Lower lobe of right lung (tissue), 2 donors: ENCODE measurements at regions not wholly inside any gene's neighbourhood (a gene's known extent, or its start where the extent isn't known, plus 50 kb on each side); places are given as distances from the start of the nearest gene placed in this dataset.

Experiments used
- ATAC-seq, 2 donors: fragments of 200-7000 bp; cut with Tn5 transposase; one replicate each; pipeline ENCODE4 v1.9.1; 2020 to 2022; ENCODE audit warnings: mild to moderate bottlenecking in 2 of 2, moderate library complexity in 2 of 2
- DNase-seq: peaks from one replicate; pipeline ENCODE4 v3.0.0-alpha.2; 2020
- H3K27ac ChIP-seq: fragments of 200-600 bp; one replicate; pipeline ENCODE4 v1.8.0; 2022
- H3K27me3 ChIP-seq: fragments of 200-600 bp; one replicate; pipeline ENCODE4 v1.8.0; 2022; ENCODE audit warnings: low read depth
- H3K36me3 ChIP-seq: fragments of 200-600 bp; one replicate; pipeline ENCODE4 v1.8.0; 2022; ENCODE audit warnings: mild to moderate bottlenecking
- H3K4me1 ChIP-seq: fragments of 200-600 bp; one replicate; pipeline ENCODE4 v1.8.0; 2022
- H3K4me3 ChIP-seq: fragments of 200-600 bp; one replicate; pipeline ENCODE4 v1.8.0; 2022; ENCODE audit warnings: mild to moderate bottlenecking
- H3K9me3 ChIP-seq: fragments of 200-600 bp; one replicate; pipeline ENCODE4 v1.8.0; 2022
- CTCF ChIP-seq: fragments of 200-600 bp; IDR thresholded peaks from one replicate; pipeline ENCODE4 v1.8.0; 2022; ENCODE audit warnings: antibody characterized with exemption, mild to moderate bottlenecking
- intact Hi-C: fragments of 100-400 bp; cut with DNase I; formaldehyde crosslinking; loops from one replicate; pipeline ENCODE4 v1.11.0; 2022
- donor health status: DM: no; HTN: yes; CAD: no; lungs with severe emphysema.

- TF ChIP-seq CTCF, result no peak
- Histone ChIP-seq H3K4me3 (no peak overlapping the region), H3K27me3 (no peaks in the 10 kb centered on the region), H3K27ac (no peak overlapping the region), H3K9me3 (no peaks in the 10 kb centered on the region), H3K4me1 (no peaks in the 10 kb centered on the region), H3K36me3 (no peaks in the 10 kb centered on the region)
- DNase-seq, result no peak
- no peak for ATAC-seq
- intact Hi-C loops, result no loop called here
Observed at GRCh38 chr5:8825139-8825757, 720.6 kb downstream of the SEMA5A start.

- ATAC-seq, result no peak
- no peak for DNase-seq
- Histone ChIP-seq H3K36me3 (no peaks in the 10 kb centered on the region), H3K27ac (no peak overlapping the region), H3K4me1 (no peaks in the 10 kb centered on the region), H3K4me3 (no peak overlapping the region), H3K27me3 (no peaks in the 10 kb centered on the region), H3K9me3 (no peaks in the 10 kb centered on the region)
- intact Hi-C loops, result no loop called here
- TF ChIP-seq CTCF, result no peak
Observed at GRCh38 chr5:8826508-8826907, 719.4 kb downstream of the SEMA5A start.

- TF ChIP-seq CTCF, result no peak
- intact Hi-C loops, result no loop called here
- no peaks in the 10 kb centered on the region for H3K4me1 ChIP-seq
- no peaks in the 10 kb centered on the region for H3K36me3 ChIP-seq
- H3K4me3 ChIP-seq, result no peak overlapping the region
- no peaks in the 10 kb centered on the region for H3K9me3 ChIP-seq
- no peak overlapping the region for H3K27ac ChIP-seq
- ATAC-seq, result no peak
- no peak for DNase-seq
- H3K27me3 ChIP-seq, result no peaks in the 10 kb centered on the region
Observed at GRCh38 chr5:8827696-8828095, 718.2 kb downstream of the SEMA5A start.

- ATAC-seq, result peak; percentile 23 to 45
- TF ChIP-seq CTCF, result no peak
Observed at GRCh38 chr5:8828596-8829322, 717.1 kb downstream of the SEMA5A start.

GRCh38 chr5:8829323-8830029 is 716.4 kb downstream of the SEMA5A start:
- Histone ChIP-seq H3K9me3 (no peaks in the 10 kb centered on the region), H3K4me1 (no peaks in the 10 kb centered on the region), H3K4me3 (no peak overlapping the region), H3K27me3 (no peaks in the 10 kb centered on the region), H3K36me3 (no peaks in the 10 kb centered on the region), H3K27ac (peak overlapping the region; percentile 51)
- intact Hi-C loops, result no loop called here
- peak; percentile 69 to 73 for ATAC-seq
- no peak for TF ChIP-seq CTCF
- DNase-seq, result no peak

More at GRCh38 chr5:8828596-8829322, 717.1 kb downstream of the SEMA5A start:
- H3K27me3 ChIP-seq, result no peaks in the 10 kb centered on the region
- no peak for DNase-seq
- no peaks in the 10 kb centered on the region for H3K36me3 ChIP-seq
- peak overlapping the region; percentile 51 for H3K27ac ChIP-seq
- no peaks in the 10 kb centered on the region for H3K4me1 ChIP-seq
- H3K9me3 ChIP-seq, result no peaks in the 10 kb centered on the region
- no peak overlapping the region for H3K4me3 ChIP-seq
- intact Hi-C loops, result no loop called here
